ENCODE measurements at regions not wholly inside any gene's neighbourhood (a gene's known extent, or its start where the extent isn't known, plus 50 kb on each side); places are given as distances from the start of the nearest gene placed in this dataset.

- no peak overlapping the region for H3K4me3 ChIP-seq (ENCODE audit: control extremely low read depth in 1 of 5, extremely low read depth in 1 of 5, insufficient read depth in 1 of 5, low read depth in 2 of 5, low read length in 4 of 5)
- H3K27me3 ChIP-seq (replicated peaks in 1 of 4; ENCODE audit: control extremely low read depth in 1 of 4, control insufficient read depth in 3 of 4, insufficient read depth in 4 of 4, low read length in 3 of 4) = no peaks in the 10 kb centered on the region
- peaks cover 4% of the 10 kb centered on the region for H3K9me3 Mint-ChIP-seq (ENCODE audit: insufficient read depth)
- H3K4me1 ChIP-seq (ENCODE audit: control insufficient read depth in 2 of 2, insufficient read depth in 2 of 2, low read length in 2 of 2) = no peaks in the 10 kb centered on the region
- no peaks in the 10 kb centered on the region for H3K36me3 ChIP-seq (replicated peaks in 1 of 2; ENCODE audit: control extremely low read depth in 1 of 2, control insufficient read depth in 1 of 2, extremely low read depth in 1 of 2, insufficient read depth in 2 of 2, low read length in 1 of 2)
- no peak overlapping the region for H3K9ac ChIP-seq (ENCODE audit: low read length)
- ATAC-seq (ENCODE audit: low read depth) (no peak), DNase-seq (no peak)
- POLR2A ChIA-PET = no interaction called here
- H3K4me2 ChIP-seq (replicated peaks; ENCODE audit: low read depth, low read length, poor library complexity, severe bottlenecking) = no peak overlapping the region
- H2AFZ ChIP-seq (ENCODE audit: insufficient read depth, low read depth, low read length, poor library complexity, severe bottlenecking) = no peak overlapping the region
- H4K20me1 ChIP-seq (ENCODE audit: control insufficient read depth, insufficient read depth, low read length, poor library complexity, severe bottlenecking) = no peaks in the 10 kb centered on the region
- H3K27me3 Mint-ChIP-seq = no peaks in the 10 kb centered on the region
- H3K27ac Mint-ChIP-seq = no peak overlapping the region
- intact Hi-C loops (cut with micrococcal nuclease) = no loop called here
- H3K4me3 Mint-ChIP-seq = no peak overlapping the region
- TF ChIP-seq EZH2 (IDR thresholded peaks at IDR 0.05; ENCODE audit: borderline replicate concordance, insufficient read depth, low read depth, low read length, poor library complexity, severe bottlenecking) = no peak
- TF ChIP-seq CTCF (IDR thresholded peaks at IDR 0.05) = no peak
- whole genome bisulfite sequencing (ENCODE audit: insufficient coverage) = 100% methylated on average over 1 of the region's 2 CpGs
- H3K27ac ChIP-seq (ENCODE audit: low read length in 2 of 2) = no peak overlapping the region
- no peaks in the 10 kb centered on the region for H3K9me3 ChIP-seq (ENCODE audit: control extremely low read depth in 1 of 3, control insufficient read depth in 2 of 3, insufficient read depth in 1 of 3, low read length in 2 of 3)
- no peaks in the 10 kb centered on the region for H3K4me1 Mint-ChIP-seq
- no peaks in the 10 kb centered on the region for H3K79me2 ChIP-seq (ENCODE audit: control insufficient read depth, insufficient read depth, low read length)
- CTCF ChIA-PET = no interaction called here
Observed at GRCh38 chr1:237962985-237963384, 72.3 kb upstream of the ZP4 start.

GRCh38 chr1:237961754-237962153 lies 71.0 kb upstream of the ZP4 start:
- H3K4me1 Mint-ChIP-seq = no peaks in the 10 kb centered on the region
- Histone ChIP-seq H3K27me3 (replicated peaks in 1 of 4; ENCODE audit: control extremely low read depth in 1 of 4, control insufficient read depth in 3 of 4, insufficient read depth in 4 of 4, low read length in 3 of 4) (no peaks in the 10 kb centered on the region), H3K79me2 (ENCODE audit: control insufficient read depth, insufficient read depth, low read length) (no peaks in the 10 kb centered on the region), H3K4me2 (replicated peaks; ENCODE audit: low read depth, low read length, poor library complexity, severe bottlenecking) (no peak overlapping the region), H3K27ac (ENCODE audit: low read length in 2 of 2) (no peak overlapping the region), H3K4me3 (ENCODE audit: control extremely low read depth in 1 of 5, extremely low read depth in 1 of 5, insufficient read depth in 1 of 5, low read depth in 2 of 5, low read length in 4 of 5) (no peak overlapping the region), H3K9ac (ENCODE audit: low read length) (no peak overlapping the region), H3K36me3 (replicated peaks in 1 of 2; ENCODE audit: control extremely low read depth in 1 of 2, control insufficient read depth in 1 of 2, extremely low read depth in 1 of 2, insufficient read depth in 2 of 2, low read length in 1 of 2) (no peaks in the 10 kb centered on the region), H3K9me3 (ENCODE audit: control extremely low read depth in 1 of 3, control insufficient read depth in 2 of 3, insufficient read depth in 1 of 3, low read length in 2 of 3) (no peaks in the 10 kb centered on the region), H4K20me1 (ENCODE audit: control insufficient read depth, insufficient read depth, low read length, poor library complexity, severe bottlenecking) (no peaks in the 10 kb centered on the region), H2AFZ (ENCODE audit: insufficient read depth, low read depth, low read length, poor library complexity, severe bottlenecking) (no peak overlapping the region), H3K4me1 (ENCODE audit: control insufficient read depth in 2 of 2, insufficient read depth in 2 of 2, low read length in 2 of 2) (no peaks in the 10 kb centered on the region)
- intact Hi-C loops (cut with micrococcal nuclease) = no loop called here
- ATAC-seq (ENCODE audit: low read depth) (no peak), DNase-seq (no peak)
- POLR2A ChIA-PET = no interaction called here
- no peak overlapping the region for H3K27ac Mint-ChIP-seq
- H3K9me3 Mint-ChIP-seq (ENCODE audit: insufficient read depth) = peaks cover 4% of the 10 kb centered on the region
- CTCF ChIA-PET = no interaction called here
- TF ChIP-seq CTCF (IDR thresholded peaks at IDR 0.05) = no peak
- TF ChIP-seq EZH2 (IDR thresholded peaks at IDR 0.05; ENCODE audit: borderline replicate concordance, insufficient read depth, low read depth, low read length, poor library complexity, severe bottlenecking) = no peak
- no peaks in the 10 kb centered on the region for H3K27me3 Mint-ChIP-seq
- WGBS (ENCODE audit: insufficient coverage) = 40% methylated on average over 1 of the region's 1 CpG
- H3K4me3 Mint-ChIP-seq = no peak overlapping the region

Data from B cell (primary cell).